GM12892 (cell line): ENCODE measurements at regions not wholly inside any gene's neighbourhood (a gene's known extent, or its start where the extent isn't known, plus 50 kb on each side); places are given as distances from the start of the nearest gene placed in this dataset.

Source experiments
- POLR2A ChIP-seq: IDR thresholded peaks from 2 replicates; pipeline ENCODE4 v1.6.1; 2011; ENCODE audit warnings: low read depth, low read length, control low read depth
- POLR2AphosphoS5 ChIP-seq: IDR thresholded peaks from 2 replicates; pipeline ENCODE4 v1.6.1; 2011; ENCODE audit warnings: low read depth, low read length, control low read depth
- TAF1 ChIP-seq: IDR thresholded peaks from 2 replicates; pipeline ENCODE4 v1.6.1; 2011; ENCODE audit warnings: low read depth, mild to moderate bottlenecking, control low read depth, low read length, borderline replicate concordance

DNA sequence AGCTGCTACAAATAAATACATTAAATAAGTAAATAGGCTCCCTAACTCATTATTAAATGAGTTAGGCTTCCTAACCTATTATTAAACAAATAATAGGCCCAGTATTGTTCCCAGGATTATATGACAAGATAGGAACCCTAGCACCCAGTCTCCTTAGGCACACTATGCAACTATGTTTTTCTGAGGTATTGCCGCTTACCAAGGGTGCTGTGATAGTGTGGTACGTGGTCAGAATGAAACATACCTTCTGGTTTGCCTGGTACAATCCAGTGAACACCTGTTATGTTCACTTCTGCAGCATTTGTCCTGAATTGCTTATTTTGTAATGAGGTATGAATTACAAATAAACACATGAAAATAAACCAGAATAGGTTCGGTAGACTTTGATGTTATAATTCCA is 375.6 kb upstream of the GBE1 start:
- no peak for TF ChIP-seq POLR2AphosphoS5
- TF ChIP-seq POLR2A = no peak
- TF ChIP-seq TAF1 = no peak
